CD4-positive, alpha-beta T cell treated with Interleukin-21 for 1 hour (primary cell): ENCODE measurements at regions not wholly inside any gene's neighbourhood (a gene's known extent, or its start where the extent isn't known, plus 50 kb on each side); places are given as distances from the start of the nearest gene placed in this dataset.
"Not testable (repeated sequence)": the region's sequence is repeated elsewhere in the genome, so short reads cannot be mapped to it uniquely, and the experiment has no call there.

ENCODE experiments used
- DNase-seq: peaks from one replicate; pipeline ENCODE4 v3.0.0-alpha.2; 2020

- DNase-seq = no peak
Measured at GRCh38 chr4:58871509-58871908, 1761.3 kb upstream of the IGFBP7 start.

DNA sequence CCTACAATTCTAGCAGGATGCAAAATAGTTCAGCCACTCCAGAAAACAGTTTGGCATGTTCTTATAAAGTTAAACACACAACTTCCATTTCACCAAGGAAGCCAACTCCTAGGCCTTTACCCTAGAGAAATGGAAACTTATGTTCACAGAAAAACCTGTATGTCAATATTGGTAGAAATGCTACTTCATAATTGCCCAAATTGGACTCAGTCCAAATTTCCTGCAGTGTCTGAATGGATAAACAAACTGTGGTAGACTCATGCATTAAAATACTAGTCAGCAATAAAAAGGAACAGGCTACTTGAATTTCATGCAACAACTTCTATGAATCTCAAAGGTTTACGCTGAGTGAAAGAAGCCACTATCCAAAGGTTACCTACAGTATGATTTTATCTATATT, 1738.8 kb upstream of the IGFBP7 start:
- no peak for DNase-seq

- DNase-seq = no peak
Measured at GRCh38 chr4:58843455-58843854, 1733.3 kb upstream of the IGFBP7 start.

DNA sequence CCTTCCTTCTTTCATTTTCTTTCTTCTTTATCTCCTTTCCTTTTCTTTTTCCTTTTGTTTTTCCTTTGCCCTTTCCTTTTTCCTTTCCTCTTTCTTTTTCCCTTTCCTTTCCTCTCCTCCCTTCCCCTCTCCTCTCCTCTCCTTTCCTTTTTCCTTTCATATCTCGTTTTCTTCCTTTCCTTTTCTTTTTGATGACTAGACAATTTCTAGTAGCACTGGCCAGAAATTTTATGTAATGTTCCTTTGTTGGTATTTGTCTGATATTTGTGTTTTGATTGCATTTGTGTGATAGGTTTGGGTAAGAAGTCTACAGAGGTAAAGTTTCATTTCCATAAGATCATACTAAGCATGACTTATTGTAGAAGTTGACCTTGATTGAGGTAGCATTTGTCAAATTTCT, 1722.9 kb upstream of the IGFBP7 start:
- no peak for DNase-seq

- DNase-seq = no peak
Measured at GRCh38 chr4:58825278-58825677, 1715.1 kb upstream of the IGFBP7 start.

DNA sequence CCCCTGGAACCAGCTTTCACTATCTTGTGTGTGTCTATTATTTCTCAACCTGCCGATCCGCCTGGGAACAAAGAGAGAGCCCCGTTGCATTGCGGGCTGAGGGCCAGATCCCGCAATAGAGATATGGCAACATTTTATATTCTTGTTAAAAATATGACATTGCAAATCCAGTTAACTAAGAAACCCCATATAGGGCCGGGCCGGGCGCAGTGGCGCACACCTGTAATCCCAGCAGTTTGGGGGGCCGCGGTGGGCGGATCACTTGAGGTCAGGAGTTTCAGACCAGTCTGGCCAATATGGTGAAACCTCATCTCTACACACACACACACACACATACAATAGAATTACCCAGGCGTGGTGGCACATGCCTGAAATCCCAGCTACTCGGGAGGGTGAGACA, 1708.4 kb upstream of the IGFBP7 start:
- DNase-seq = not testable (repeated sequence)

- no peak for DNase-seq
Measured at GRCh38 chr4:58809948-58810347, 1699.8 kb upstream of the IGFBP7 start.

DNA sequence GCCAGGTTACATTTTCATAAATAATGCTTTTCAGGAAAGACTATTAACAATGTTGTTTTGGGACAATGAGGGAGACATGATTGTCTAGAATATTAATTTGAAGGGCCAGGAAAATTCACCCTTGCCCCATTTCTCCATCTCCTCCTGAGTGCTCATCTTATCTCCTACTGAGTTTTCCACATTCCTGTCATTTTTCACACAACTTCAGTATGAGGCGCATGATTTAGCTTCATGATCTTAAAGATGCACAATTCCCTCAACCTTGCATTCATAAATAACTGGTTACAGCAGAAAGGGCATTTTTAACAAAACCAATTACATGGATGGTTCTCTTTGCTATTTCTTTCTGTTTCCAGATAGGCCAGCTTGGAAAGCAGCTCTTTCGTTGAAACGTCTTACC, 1699.2 kb upstream of the IGFBP7 start:
- DNase-seq = no peak

DNA sequence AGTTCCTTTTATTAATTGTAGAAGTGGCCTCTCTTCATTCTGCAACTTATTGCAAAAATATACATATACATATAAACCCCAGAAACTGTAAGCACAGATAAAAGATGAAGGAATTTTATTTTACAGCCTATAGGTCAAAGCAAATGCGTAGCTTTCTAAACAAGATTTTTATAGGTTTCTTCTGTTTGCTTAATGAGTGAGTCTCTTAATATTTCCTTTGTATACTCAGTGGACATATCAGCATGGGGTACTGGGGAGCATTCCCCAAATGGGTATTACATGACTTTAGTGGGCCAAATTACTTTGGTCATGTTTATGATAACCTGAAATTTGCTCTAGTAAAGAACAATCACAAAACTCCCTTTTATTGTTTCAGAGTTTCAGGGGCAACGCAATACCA, 1698.6 kb upstream of the IGFBP7 start:
- DNase-seq = no peak

DNA sequence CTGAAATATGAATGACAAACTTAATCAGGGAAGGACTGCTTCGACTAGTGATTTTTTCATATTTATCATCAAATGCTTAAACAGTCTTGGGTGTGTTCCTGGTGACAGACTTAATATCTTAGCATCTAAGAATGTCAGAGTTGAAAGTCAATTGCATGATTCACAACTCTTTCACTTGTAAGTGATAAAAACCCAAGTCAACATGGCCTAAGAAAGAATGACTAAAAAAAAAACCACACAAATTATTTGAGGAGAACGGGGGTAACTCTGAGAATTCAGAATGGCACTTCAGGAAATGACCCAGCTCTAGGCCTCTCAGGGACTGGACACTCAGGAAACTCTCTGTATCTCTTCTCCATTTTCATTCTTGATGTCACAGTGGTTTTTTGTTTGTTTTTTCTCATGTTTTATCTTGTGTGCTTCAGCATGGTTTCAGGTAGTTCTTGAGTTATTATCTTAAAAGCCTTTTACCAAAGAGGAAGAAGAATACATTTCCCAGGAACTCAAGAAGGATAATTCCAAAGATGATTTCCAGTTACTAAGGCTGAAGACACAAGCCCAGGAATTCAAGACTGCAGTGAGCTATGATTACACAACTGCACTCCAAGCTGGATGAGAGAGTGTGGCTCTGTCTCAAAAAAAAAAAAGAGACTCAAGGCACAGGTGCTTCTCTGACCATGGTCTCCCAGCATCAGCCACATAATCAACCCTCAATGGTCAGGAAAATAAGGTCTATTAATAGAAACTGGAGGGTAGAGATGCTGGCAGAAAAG, 1697.8 kb upstream of the IGFBP7 start:
- DNase-seq = no peak

DNA sequence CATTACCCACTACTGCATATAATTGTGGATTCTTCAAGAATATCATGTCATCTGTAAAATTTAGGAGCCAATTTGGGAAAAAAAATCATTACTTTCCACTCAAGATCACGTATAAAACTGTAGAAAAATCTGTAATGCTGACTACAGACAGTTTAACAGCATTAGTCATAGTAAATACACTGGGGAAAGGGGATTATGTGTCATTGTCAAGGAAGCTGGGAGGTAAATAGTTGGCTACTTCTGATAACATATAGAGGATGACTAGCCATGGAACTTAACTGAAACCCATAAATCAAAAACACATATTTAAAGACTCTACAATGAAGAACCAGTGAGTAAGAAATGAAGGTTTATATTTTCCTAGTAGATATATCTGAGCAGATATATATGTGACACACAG, 1666.4 kb upstream of the IGFBP7 start:
- no peak for DNase-seq

DNA sequence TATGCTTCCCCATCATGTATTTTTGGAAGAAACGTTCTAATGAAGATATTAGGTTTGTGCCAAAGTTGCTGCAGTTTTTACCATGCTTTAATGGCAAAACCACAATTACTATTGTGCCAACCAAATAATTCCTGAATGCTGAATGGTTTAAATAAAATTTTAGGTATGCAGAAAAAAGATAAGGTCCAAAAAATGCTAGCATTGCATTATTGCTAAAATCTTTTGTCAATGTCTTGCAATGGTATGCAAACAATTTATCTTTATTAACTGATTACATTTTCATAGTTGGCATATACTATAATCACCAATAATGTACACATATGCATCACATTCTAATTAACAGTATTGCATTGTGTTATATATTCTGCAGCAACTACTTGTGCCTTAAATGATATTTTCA, 1657.4 kb upstream of the IGFBP7 start:
- no peak for DNase-seq

DNA sequence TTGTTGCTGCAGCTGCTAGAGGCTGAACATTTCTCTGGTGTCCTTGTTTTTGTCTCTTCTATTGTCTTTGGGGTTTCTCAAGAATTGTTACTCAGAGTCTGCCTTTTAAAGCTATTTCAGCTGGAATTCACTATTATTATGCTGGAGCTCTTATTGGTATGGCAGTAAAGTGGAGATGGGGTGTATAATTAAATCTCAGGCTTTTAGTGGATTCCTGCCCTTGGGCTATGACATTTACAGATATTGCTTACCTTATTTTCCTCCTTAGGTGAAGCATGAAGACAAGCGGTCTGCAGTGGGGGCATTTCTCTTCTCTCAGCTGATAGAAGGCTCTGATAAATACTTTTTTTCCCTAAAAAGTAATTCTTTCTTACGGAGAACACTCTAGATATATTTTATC, 1656.6 kb upstream of the IGFBP7 start:
- DNase-seq = no peak

GRCh38 chr4:58761563-58761962, 1651.4 kb upstream of the IGFBP7 start:
- DNase-seq = no peak

DNA sequence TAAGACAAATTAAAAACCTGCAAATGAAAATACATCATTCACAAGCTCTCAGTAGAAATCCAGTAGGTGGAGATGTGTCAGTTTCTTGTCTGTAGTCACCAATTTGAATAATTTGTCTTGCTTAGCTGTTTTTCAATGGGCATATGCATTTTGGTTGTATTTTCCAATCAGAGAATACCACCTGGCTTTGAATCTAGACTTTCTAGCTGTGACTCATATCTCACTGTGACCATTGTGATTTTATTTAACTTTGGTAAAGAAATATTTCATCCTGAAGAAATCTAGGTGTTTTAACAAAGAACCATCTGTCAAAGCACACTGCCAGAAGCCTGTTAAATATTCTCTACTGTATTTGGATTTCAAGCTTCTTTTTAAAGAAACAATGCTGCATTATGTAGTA, 1650.6 kb upstream of the IGFBP7 start:
- DNase-seq = no peak

GRCh38 chr4:58760100-58760499, 1649.9 kb upstream of the IGFBP7 start:
- DNase-seq = no peak

DNA sequence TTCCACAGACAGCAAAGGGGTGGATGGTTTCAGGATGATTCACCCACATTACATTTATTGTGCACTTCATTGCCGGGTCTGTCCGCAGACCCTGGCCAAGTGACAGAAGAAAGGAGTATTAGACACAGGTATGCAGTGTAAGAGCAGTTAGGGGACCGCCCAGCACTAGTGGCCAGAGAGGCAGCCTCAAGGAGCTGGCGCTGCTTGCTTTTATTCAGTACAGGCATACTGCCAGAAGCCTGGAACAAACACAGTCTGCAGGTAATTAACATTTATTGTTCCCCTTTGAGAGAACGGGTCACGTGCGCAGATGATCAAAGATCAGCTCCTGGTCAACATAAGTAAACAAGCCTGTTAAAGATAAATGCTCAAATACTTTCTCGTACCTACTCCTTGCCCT, 1639.0 kb upstream of the IGFBP7 start:
- no peak for DNase-seq

DNA sequence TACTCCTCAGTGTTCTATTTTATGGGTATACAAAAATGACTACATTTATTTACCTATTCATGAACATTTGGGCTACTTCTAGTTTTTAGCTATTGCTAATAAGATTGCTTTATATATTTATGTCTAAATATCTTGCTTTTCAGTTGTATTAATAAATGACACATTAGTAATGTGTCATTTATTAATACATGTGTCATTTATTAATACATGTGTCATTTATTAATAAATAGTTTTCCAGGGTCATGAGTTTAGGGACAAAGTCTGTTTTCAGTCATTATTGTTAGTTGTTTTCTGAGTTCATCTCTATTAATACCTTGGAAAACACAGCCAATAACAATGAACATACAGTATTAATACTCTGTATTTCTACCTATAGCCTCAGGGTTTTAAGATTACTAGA, 1630.7 kb upstream of the IGFBP7 start:
- DNase-seq = no peak

- DNase-seq = no peak
Measured at GRCh38 chr4:58739275-58739674, 1629.1 kb upstream of the IGFBP7 start.

DNA sequence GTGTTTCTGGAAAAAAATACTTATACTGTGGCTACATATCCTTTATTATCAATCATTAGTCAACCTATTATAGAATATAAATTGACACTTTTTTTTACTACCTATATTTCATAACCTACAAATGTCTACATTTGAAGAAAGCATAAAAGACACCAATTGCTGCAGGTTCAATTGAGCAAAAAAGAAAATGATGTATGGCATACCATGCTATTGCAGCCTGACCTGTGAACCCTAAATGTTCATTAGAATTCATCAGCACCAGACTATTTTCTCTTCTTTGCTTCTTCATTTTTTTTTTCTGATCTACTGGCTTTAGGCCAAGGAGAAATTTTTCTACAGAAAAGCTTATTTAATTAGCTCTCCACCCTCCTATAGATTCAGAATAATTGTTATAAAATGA, 1628.2 kb upstream of the IGFBP7 start:
- DNase-seq = no peak

DNA sequence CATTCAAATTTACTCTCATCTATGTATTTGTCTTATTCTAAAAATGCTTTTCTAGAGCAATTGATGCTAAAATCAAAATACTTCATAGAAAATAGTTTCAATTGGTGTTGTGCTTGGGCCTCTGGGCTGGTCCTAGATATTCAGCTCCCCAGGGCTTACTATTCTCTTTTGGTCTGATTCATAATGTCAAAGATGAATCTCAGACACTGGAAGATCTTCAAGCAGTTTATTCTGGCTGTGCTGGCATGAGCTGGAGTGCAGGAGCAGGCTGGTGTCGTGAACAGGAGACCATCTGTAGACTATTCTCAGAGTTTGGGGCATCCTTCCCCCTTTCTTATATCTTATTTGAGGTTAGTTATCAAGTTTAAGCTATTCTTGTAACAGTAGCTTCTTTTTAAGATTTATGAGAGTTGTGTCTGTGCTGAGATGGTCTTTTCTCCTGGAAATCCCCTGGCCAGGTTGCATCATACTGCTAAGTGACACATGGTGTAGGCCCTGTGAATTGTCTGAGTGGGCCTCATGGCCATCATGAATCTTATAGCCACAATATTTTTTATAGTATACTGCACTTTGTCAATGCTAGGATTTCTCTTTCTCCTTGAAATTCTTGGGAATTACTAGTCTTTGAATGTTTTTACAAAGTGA, 1624.0 kb upstream of the IGFBP7 start:
- DNase-seq = no peak

- DNase-seq = no peak
Measured at GRCh38 chr4:58732973-58733372, 1622.8 kb upstream of the IGFBP7 start.

GRCh38 chr4:58723954-58724353, 1613.8 kb upstream of the IGFBP7 start:
- no peak for DNase-seq

- DNase-seq = no peak
Measured at GRCh38 chr4:58711039-58711438, 1600.9 kb upstream of the IGFBP7 start.

- DNase-seq = no peak
Measured at GRCh38 chr4:58688568-58688967, 1578.4 kb upstream of the IGFBP7 start.
